HG03159 (cell line): ENCODE measurements at regions not wholly inside any gene's neighbourhood (a gene's known extent, or its start where the extent isn't known, plus 50 kb on each side); places are given as distances from the start of the nearest gene placed in this dataset.

Experiments
- ATAC-seq: cut with Tn5 transposase; IDR thresholded peaks from one replicate; pipeline ENCODE4 v1.9.1; 2021; ENCODE audit warnings: mild to moderate bottlenecking, moderate library complexity; ENCODE audit not compliant: unreplicated experiment

- no peak for ATAC-seq
Observed at GRCh38 chr19:28793391-28794168, 419.4 kb downstream of the UQCRFS1 start.

- ATAC-seq: no peak
Observed at GRCh38 chr19:28785971-28786370, 427.0 kb downstream of the UQCRFS1 start.

- no peak for ATAC-seq
Observed at GRCh38 chr19:28764066-28764465, 448.9 kb downstream of the UQCRFS1 start.

- no peak for ATAC-seq
Observed at GRCh38 chr19:28746478-28746877, 466.5 kb downstream of the UQCRFS1 start.

GRCh38 chr19:28744943-28745342 is 468.0 kb downstream of the UQCRFS1 start:
- ATAC-seq: no peak

GRCh38 chr19:28744014-28744413 is 468.9 kb downstream of the UQCRFS1 start:
- no peak for ATAC-seq

GRCh38 chr19:28737021-28737895 is 475.7 kb downstream of the UQCRFS1 start:
- no peak for ATAC-seq

- no peak for ATAC-seq
Observed at GRCh38 chr19:28736528-28736927, 476.4 kb downstream of the UQCRFS1 start.

GRCh38 chr19:28731577-28731976 is 481.4 kb downstream of the UQCRFS1 start:
- no peak for ATAC-seq

- no peak for ATAC-seq
Observed at GRCh38 chr19:28730791-28731512, 482.0 kb downstream of the UQCRFS1 start.

GRCh38 chr19:28727480-28728159 is 485.3 kb downstream of the UQCRFS1 start:
- ATAC-seq: no peak

- ATAC-seq: no peak
Observed at GRCh38 chr19:28726533-28727479, 486.1 kb downstream of the UQCRFS1 start.

GRCh38 chr19:28718909-28719308 is 494.0 kb downstream of the UQCRFS1 start:
- no peak for ATAC-seq

- ATAC-seq: no peak
Observed at GRCh38 chr19:28715157-28715556, 497.8 kb downstream of the UQCRFS1 start.

GRCh38 chr19:28711411-28711810 is 501.5 kb downstream of the UQCRFS1 start:
- ATAC-seq: no peak

- no peak for ATAC-seq
Observed at GRCh38 chr19:28710278-28710677, 502.7 kb downstream of the UQCRFS1 start.

- no peak for ATAC-seq
Observed at GRCh38 chr19:28706693-28707092, 506.3 kb downstream of the UQCRFS1 start.

- no peak for ATAC-seq
Observed at GRCh38 chr19:28705008-28705407, 507.9 kb downstream of the UQCRFS1 start.

- ATAC-seq: no peak
Observed at GRCh38 chr19:28703400-28703956, 509.5 kb downstream of the UQCRFS1 start.
